Large intestine (tissue), 3 donors: ENCODE measurements at regions not wholly inside any gene's neighbourhood (a gene's known extent, or its start where the extent isn't known, plus 50 kb on each side); places are given as distances from the start of the nearest gene placed in this dataset.

Source experiments
- DNase-seq, 2 donors: peaks; one replicate each; pipeline versions ENCODE4 v3.0.0 to v3.0.0-alpha.2; 2013
- H3K27ac ChIP-seq: one replicate; pipeline ENCODE4 v1.5.1; 2013; ENCODE audit warnings: low read length
- H3K27me3 ChIP-seq: 2 replicates; pipeline ENCODE4 v1.6.1; 2013; ENCODE audit warnings: low read length; ENCODE audit not compliant: control insufficient read depth, insufficient read depth
- H3K36me3 ChIP-seq: 2 replicates; pipeline ENCODE4 v1.6.1; 2013; ENCODE audit warnings: low read length; ENCODE audit not compliant: control insufficient read depth, insufficient read depth
- H3K4me1 ChIP-seq: one replicate; pipeline ENCODE4 v1.6.1; 2013; ENCODE audit warnings: low read length; ENCODE audit not compliant: control insufficient read depth, insufficient read depth
- H3K4me3 ChIP-seq: one replicate; pipeline ENCODE4 v1.5.1; 2013; ENCODE audit warnings: low read length
- H3K9me3 ChIP-seq: one replicate; pipeline ENCODE4 v1.6.1; 2013; ENCODE audit warnings: mild to moderate bottlenecking, low read depth, low read length, moderate library complexity; ENCODE audit not compliant: control insufficient read depth
- WGBS: methylation state at CpG from one replicate; pipeline ENCODE4 v1.1.5; 2013; ENCODE audit warnings: low lambda C conversion rate; ENCODE audit not compliant: insufficient coverage; 5-methylcytosine and 5-hydroxymethylcytosine counted together

- WGBS = no CpG with 5 or more reads among the region's 15 CpGs
- DNase-seq = peak; percentile 54 to 80
- no peak overlapping the region for H3K4me3 ChIP-seq
- no peaks in the 10 kb centered on the region for H3K27me3 ChIP-seq
- H3K27ac ChIP-seq = peak overlapping the region; percentile 72
- no peaks in the 10 kb centered on the region for H3K9me3 ChIP-seq
- H3K36me3 ChIP-seq = no peaks in the 10 kb centered on the region
- peaks cover 27% of the 10 kb centered on the region for H3K4me1 ChIP-seq
Observed at GRCh38 chr2:205902041-205902899, 183.7 kb downstream of the INO80D start.

DNA sequence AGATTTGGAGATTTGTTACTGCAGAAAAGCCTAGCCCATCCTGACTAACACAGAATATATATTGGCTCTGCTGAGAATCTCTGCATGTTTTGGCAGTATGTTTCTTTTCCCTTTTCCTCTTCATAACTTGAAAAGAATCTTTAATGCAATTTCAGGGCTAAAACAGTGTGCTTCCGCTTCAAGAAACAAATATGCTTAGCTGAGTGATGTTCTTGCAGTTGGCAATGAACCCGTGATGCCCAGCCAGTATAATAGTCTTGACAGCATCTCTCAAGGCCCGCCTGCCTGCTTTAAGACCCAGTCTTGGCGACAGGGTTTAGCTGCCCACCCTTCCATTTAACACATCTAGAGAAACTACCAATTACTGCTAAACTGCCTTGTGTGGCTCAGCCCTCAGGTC, 184.5 kb downstream of the INO80D start:
- Histone ChIP-seq H3K27ac (peak overlapping the region; percentile 72), H3K27me3 (no peaks in the 10 kb centered on the region), H3K9me3 (no peaks in the 10 kb centered on the region), H3K4me3 (no peak overlapping the region), H3K36me3 (no peaks in the 10 kb centered on the region), H3K4me1 (peaks cover 27% of the 10 kb centered on the region)
- DNase-seq = no peak
- no CpG with 5 or more reads among the region's 4 CpGs for WGBS

DNA sequence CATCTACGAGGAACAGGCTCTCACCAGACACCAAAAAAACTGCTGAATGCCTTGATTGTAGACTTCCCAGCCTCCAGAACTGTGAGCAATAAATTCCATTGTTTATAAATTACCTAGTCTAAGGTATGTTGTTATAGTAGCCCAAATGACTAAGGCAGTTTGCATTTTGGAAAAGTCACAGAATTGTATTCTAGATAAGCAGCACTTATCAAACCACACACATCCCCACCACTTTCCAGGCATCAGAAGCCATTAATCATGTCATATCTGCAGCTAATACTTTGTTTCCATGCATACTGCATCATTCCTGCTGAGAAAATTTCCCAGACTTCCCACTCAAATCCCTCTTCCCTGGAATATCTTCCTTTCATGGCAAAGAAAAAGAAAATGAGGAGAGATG, 187.2 kb downstream of the INO80D start:
- Histone ChIP-seq H3K36me3 (no peaks in the 10 kb centered on the region), H3K27ac (no peak overlapping the region), H3K4me1 (peaks cover 25% of the 10 kb centered on the region), H3K9me3 (no peaks in the 10 kb centered on the region), H3K4me3 (no peak overlapping the region), H3K27me3 (no peaks in the 10 kb centered on the region)
- DNase-seq = no peak
- no CpG with 5 or more reads among the region's 1 CpG for WGBS

- DNase-seq = peak in 1 of 2 donors; percentile 26
Observed at GRCh38 chr2:205895981-205896655, 189.9 kb downstream of the INO80D start.

GRCh38 chr2:205892665-205893259, 193.2 kb downstream of the INO80D start:
- WGBS = 80% methylated on average over 1 of the region's 17 CpGs
- Histone ChIP-seq H3K27me3 (no peaks in the 10 kb centered on the region), H3K4me3 (no peak overlapping the region), H3K9me3 (no peaks in the 10 kb centered on the region), H3K36me3 (no peaks in the 10 kb centered on the region), H3K27ac (peak overlapping the region; percentile 54), H3K4me1 (peaks cover 19% of the 10 kb centered on the region)
- DNase-seq = peak; percentile 45 to 83

More at GRCh38 chr2:205895981-205896655, 189.9 kb downstream of the INO80D start:
- no peak overlapping the region for H3K27ac ChIP-seq
- no CpG with 5 or more reads among the region's 9 CpGs for WGBS
- H3K27me3 ChIP-seq = no peaks in the 10 kb centered on the region
- H3K4me3 ChIP-seq = no peak overlapping the region
- H3K9me3 ChIP-seq = no peaks in the 10 kb centered on the region
- H3K4me1 ChIP-seq = peaks cover 19% of the 10 kb centered on the region
- no peaks in the 10 kb centered on the region for H3K36me3 ChIP-seq

DNA sequence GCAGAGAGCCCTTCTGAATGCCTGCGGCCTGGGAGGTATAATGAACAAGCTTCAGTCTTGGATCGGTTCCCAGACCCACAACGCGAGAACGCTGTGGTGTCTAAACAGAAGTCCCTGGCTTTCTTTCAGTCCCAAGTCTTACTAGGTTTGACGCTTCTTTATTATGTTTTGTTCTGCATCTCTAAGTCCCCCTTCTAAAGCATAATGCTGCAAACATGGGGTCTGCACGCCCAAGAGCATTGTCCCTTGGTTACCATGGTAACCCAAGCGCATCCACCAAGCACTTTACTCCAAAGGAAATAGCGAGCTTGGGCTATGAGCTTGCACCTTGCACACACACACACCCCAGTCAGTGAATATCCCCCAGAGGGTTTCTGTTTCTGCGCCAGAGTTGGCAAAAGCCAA, 193.7 kb downstream of the INO80D start:
- no peak for DNase-seq
- no peaks in the 10 kb centered on the region for H3K9me3 ChIP-seq
- H3K4me1 ChIP-seq = peaks cover 19% of the 10 kb centered on the region
- peak overlapping the region; percentile 54 for H3K27ac ChIP-seq
- WGBS = 100% methylated on average over 1 of the region's 10 CpGs
- no peak overlapping the region for H3K4me3 ChIP-seq
- no peaks in the 10 kb centered on the region for H3K27me3 ChIP-seq
- no peaks in the 10 kb centered on the region for H3K36me3 ChIP-seq

GRCh38 chr2:205889114-205889513, 196.9 kb downstream of the INO80D start:
- Histone ChIP-seq H3K4me3 (no peak overlapping the region), H3K27me3 (no peaks in the 10 kb centered on the region), H3K27ac (no peak overlapping the region), H3K9me3 (no peaks in the 10 kb centered on the region), H3K4me1 (peaks cover 19% of the 10 kb centered on the region), H3K36me3 (no peaks in the 10 kb centered on the region)
- DNase-seq = peak; percentile 19 to 72
- WGBS = no CpG with 5 or more reads among the region's 3 CpGs

DNA sequence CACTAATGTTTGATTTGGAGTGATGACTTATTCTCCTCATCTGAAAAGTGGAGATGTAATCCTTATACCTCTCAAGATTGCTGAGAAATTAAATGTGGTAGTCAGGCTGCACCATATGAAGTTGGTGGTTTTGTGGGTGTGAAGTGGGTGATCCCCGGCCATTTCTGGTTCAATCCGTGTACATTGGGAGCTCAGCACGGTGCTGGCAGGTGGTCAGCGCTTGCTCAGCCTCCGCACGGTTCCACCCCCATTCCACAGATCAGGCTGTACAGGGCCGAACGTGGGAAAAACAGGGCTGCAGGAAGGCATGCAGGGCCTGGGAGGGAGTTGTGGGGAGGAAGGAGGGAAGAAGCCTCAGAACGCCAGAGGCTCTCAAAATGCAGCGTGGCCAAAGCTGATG, 198.3 kb downstream of the INO80D start:
- Histone ChIP-seq H3K27me3 (no peaks in the 10 kb centered on the region), H3K4me1 (peaks cover 9% of the 10 kb centered on the region), H3K4me3 (no peak overlapping the region), H3K9me3 (no peaks in the 10 kb centered on the region), H3K27ac (no peak overlapping the region), H3K36me3 (no peaks in the 10 kb centered on the region)
- WGBS = no CpG with 5 or more reads among the region's 10 CpGs
- no peak for DNase-seq

- Histone ChIP-seq H3K9me3 (no peaks in the 10 kb centered on the region), H3K27ac (no peak overlapping the region), H3K27me3 (no peaks in the 10 kb centered on the region), H3K4me3 (no peak overlapping the region), H3K36me3 (no peaks in the 10 kb centered on the region), H3K4me1 (no peaks in the 10 kb centered on the region)
- DNase-seq = peak; percentile 70 to 78
- WGBS = 60% methylated on average over 2 of the region's 23 CpGs
Observed at GRCh38 chr2:205885492-205886099, 200.4 kb downstream of the INO80D start.

DNA sequence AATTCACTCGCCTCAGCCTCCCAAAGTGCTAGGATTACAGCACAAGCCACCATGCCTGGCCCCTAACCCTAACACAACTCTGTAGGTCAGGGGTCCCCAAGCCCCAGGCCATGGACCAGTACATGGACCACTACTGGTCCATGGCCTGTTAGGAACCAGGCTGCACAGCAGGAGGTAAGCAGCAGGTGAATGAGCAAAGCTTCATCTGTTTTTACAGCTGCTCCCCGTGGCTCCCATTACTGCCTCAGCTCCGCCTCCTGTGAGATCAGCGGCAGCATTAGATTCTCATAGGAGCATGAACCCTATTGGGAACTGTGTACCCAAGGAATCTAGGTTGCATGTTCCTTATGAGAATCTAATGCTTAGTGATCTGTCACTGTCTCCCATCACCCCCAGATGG, 201.7 kb downstream of the NRP2 start:
- DNase-seq = no peak
- Histone ChIP-seq H3K4me3 (no peak overlapping the region), H3K9me3 (no peaks in the 10 kb centered on the region), H3K4me1 (no peaks in the 10 kb centered on the region), H3K27ac (no peak overlapping the region), H3K27me3 (no peaks in the 10 kb centered on the region), H3K36me3 (no peaks in the 10 kb centered on the region)
- no CpG with 5 or more reads among the region's 4 CpGs for WGBS
